Activated T-helper 1 cell treated with anti-CD3 and anti-CD28 coated beads, Interleukin-12 subunit alpha, Interleukin-12 subunit beta, Interleukin-2, Interleukin-4 antibody, amounts not matched to agents 30 ng/mL and 10 ng/mL and 1 ng/mL, durations not matched to agents 14 hours and 24 hours and 36 hours (primary cell): ENCODE measurements at regions not wholly inside any gene's neighbourhood (a gene's known extent, or its start where the extent isn't known, plus 50 kb on each side); places are given as distances from the start of the nearest gene placed in this dataset.
"Not testable (repeated sequence)": the region's sequence is repeated elsewhere in the genome, so short reads cannot be mapped to it uniquely, and the experiment has no call there.

Experiments used
- DNase-seq: peaks from one replicate; pipeline ENCODE4 v3.0.0; 2021; ENCODE audit warnings: low spot score
- H3K27ac Mint-ChIP-seq: one replicate; pipeline ENCODE4 v1.8.0; 2021; ENCODE audit warnings: mild to moderate bottlenecking, mixed read lengths
- H3K27me3 Mint-ChIP-seq: one replicate; pipeline ENCODE4 v1.8.0; 2022; ENCODE audit warnings: mild to moderate bottlenecking, moderate library complexity, mixed read lengths; ENCODE audit not compliant: insufficient read depth
- H3K36me3 Mint-ChIP-seq: one replicate; pipeline ENCODE4 v1.8.0; 2021; ENCODE audit warnings: low read depth, mixed read lengths
- H3K4me1 Mint-ChIP-seq: one replicate; pipeline ENCODE4 v1.8.0; 2021; ENCODE audit warnings: low read depth, mixed read lengths
- H3K4me3 Mint-ChIP-seq: one replicate; pipeline ENCODE4 v1.8.0; 2021; ENCODE audit warnings: mild to moderate bottlenecking, moderate library complexity, mixed read lengths
- H3K9me3 Mint-ChIP-seq: one replicate; pipeline ENCODE4 v1.8.0; 2021; ENCODE audit warnings: mixed read lengths
- intact Hi-C: fragments of 100-400 bp; cut with micrococcal nuclease; formaldehyde crosslinking; loops from one replicate; pipeline ENCODE4 v1.15.1; 2024

DNA sequence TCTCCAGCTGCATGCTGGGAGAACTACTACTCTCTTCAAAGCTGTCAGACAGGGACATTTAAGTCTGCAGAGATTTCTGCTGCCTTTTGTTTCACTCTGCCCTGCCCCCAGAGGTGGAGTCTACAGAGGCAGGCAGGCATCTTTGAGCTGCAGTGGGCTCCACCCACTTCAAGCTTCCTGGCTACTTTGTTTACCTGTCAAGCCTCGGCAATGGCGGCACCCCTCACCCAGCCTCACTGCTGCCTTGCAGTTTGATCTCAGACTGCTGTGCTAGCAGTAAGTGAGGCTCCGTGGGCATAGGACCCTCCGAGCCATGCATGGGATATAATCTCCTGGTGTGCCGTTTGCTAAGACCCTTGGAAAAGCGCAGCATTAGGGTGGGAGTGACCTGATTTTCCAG lies 61.7 kb downstream of the DMRTA1 start:
- H3K9me3 Mint-ChIP-seq, H3K27ac Mint-ChIP-seq, intact Hi-C loops, DNase-seq, H3K4me3 Mint-ChIP-seq, H3K36me3 Mint-ChIP-seq, H3K27me3 Mint-ChIP-seq, H3K4me1 Mint-ChIP-seq: not testable (repeated sequence)

DNA sequence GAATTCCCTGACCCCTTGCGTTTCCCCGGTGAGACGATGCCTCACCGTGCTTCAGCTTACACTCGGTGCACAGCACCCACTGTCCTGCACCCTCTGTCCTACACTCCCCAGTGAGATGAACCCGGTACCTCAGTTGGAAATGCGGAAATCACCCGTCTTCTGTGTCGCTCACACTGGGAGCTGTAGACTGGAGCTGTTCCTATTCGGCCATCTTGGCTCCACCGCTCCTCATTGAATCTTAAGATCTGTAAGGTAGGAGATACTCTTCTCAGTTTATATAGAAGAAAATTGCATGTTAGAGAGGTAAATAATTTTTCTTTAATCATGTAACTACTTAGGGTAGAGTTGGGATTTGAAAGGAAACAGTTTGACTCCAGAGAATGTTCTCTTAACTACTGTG lies 62.2 kb downstream of the DMRTA1 start:
- Mint-ChIP-seq H3K9me3 (no peaks in the 10 kb centered on the region), H3K4me3 (no peak overlapping the region), H3K27me3 (no peaks in the 10 kb centered on the region), H3K27ac (no peak overlapping the region), H3K36me3 (no peaks in the 10 kb centered on the region), H3K4me1 (no peaks in the 10 kb centered on the region)
- DNase-seq = no peak
- intact Hi-C loops = no loop called here

DNA sequence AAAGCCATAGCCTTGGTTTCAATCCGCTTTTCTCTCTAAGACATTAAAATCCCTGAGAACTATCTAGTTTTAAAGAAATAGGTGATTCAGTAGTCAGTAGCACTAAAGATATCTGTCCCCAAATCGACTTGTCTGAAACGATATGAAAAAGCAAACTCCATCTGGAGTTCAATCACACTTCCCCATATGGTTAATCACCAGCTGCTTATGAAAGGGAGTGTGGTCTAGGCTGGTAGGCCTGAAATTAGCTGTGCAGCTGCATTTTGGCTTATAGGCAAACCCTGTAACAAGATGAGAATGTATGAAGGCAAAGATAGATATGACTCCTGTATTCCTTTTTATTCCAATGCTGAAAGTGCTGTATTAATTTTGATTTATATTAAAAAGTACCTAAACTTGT lies 65.9 kb downstream of the DMRTA1 start:
- Mint-ChIP-seq H3K4me1 (no peaks in the 10 kb centered on the region), H3K27ac (no peak overlapping the region), H3K36me3 (no peaks in the 10 kb centered on the region), H3K27me3 (no peaks in the 10 kb centered on the region), H3K9me3 (no peaks in the 10 kb centered on the region), H3K4me3 (no peak overlapping the region)
- intact Hi-C loops = no loop called here
- no peak for DNase-seq

DNA sequence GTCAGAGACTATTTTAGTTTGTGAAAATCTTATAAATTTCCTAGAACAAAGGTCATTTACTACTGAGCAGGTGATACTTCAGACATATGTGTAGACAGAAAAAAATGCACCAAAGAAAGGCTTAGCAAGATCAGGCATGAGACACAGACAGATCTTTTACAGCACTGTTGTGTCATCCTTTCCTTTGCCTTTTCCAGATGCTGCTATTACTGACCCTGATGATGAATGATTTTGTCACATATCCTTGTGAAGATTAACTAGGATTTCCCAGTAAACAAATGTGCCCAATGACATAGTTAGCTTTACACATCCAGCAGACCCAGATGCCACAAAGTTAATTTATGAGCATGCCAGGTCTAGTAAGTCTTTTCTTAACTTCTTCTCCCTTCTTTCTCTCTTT lies 68.2 kb downstream of the DMRTA1 start:
- no peaks in the 10 kb centered on the region for H3K4me1 Mint-ChIP-seq

GRCh38 chr9:22522206-22522740 lies 75.6 kb downstream of the DMRTA1 start:
- DNase-seq = no peak
- Mint-ChIP-seq H3K4me1 (no peaks in the 10 kb centered on the region), H3K27me3 (no peaks in the 10 kb centered on the region), H3K36me3 (no peaks in the 10 kb centered on the region), H3K4me3 (no peak overlapping the region), H3K27ac (no peak overlapping the region), H3K9me3 (no peaks in the 10 kb centered on the region)
- intact Hi-C loops = no loop called here

More for the DNA sequence above, 68.2 kb downstream of the DMRTA1 start:
- no peak overlapping the region for H3K4me3 Mint-ChIP-seq
- no peaks in the 10 kb centered on the region for H3K36me3 Mint-ChIP-seq
- H3K27ac Mint-ChIP-seq = no peak overlapping the region
- intact Hi-C loops = no loop called here
- H3K27me3 Mint-ChIP-seq = no peaks in the 10 kb centered on the region
- no peak for DNase-seq
- no peaks in the 10 kb centered on the region for H3K9me3 Mint-ChIP-seq

- no peak overlapping the region for H3K27ac Mint-ChIP-seq
- H3K9me3 Mint-ChIP-seq = no peaks in the 10 kb centered on the region
- H3K4me3 Mint-ChIP-seq = no peak overlapping the region
- intact Hi-C loops = no loop called here
- DNase-seq = no peak
- no peaks in the 10 kb centered on the region for H3K36me3 Mint-ChIP-seq
- no peaks in the 10 kb centered on the region for H3K27me3 Mint-ChIP-seq
- H3K4me1 Mint-ChIP-seq = no peaks in the 10 kb centered on the region
Measured at GRCh38 chr9:22528485-22528884, 81.9 kb downstream of the DMRTA1 start.

DNA sequence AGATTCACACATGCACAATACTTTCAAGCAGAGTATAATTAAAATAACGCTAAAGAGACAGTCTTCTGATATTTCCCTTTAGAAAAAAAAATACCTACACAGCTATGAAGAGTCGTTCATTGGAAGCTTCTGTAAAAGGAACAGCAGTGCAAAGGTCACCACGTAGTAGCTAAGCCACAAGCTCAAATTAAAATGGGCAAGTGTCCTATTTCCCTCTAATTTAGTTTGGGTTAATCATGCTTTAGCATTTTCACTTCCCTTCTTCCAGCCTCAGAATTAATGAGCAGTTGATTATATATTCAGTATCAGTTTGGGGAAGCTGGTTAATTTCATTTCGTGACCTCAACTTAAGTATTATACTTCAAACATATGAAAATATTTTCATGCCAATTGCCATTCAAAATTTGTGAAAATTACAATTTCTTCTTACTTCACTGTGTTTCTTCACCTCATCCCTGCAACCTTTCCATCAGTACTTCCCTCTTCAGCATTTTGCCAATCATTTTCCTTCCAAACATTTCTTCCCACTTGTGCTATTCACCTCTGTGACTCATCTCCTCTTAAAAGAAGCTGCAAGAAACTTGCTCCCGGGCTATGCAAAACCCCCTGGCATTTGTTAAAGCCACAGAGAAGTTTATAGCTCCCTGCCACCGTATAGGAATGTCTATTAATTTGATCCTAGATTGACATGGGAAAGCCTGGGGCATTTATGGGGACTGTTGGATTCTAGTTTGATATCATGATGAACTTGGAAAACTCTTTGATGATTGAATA lies 83.0 kb downstream of the DMRTA1 start:
- no peaks in the 10 kb centered on the region for H3K4me1 Mint-ChIP-seq
- no peaks in the 10 kb centered on the region for H3K9me3 Mint-ChIP-seq
- intact Hi-C loops = no loop called here
- no peaks in the 10 kb centered on the region for H3K36me3 Mint-ChIP-seq
- no peak overlapping the region for H3K4me3 Mint-ChIP-seq
- H3K27ac Mint-ChIP-seq = no peak overlapping the region
- no peak for DNase-seq
- no peaks in the 10 kb centered on the region for H3K27me3 Mint-ChIP-seq

DNA sequence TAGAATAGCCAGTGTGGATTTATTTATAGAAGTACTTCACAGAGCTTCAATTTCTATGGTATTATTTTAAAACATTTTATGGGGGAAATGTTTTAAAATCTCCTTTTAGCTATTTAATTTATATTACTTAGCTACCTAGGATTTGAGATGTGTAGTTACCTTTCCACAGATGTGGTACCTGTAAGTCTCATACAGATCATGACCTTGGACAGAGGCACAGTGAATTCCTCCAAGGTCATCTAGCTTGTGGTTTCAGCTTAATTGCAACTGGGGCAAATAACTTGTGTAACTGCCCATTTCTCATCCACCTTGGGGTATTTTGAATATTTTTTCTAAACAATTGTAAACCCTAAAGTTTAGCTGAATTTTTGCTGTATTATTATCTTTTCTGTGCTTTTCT lies 89.2 kb downstream of the DMRTA1 start:
- no peak overlapping the region for H3K4me3 Mint-ChIP-seq
- H3K27ac Mint-ChIP-seq = no peak overlapping the region
- H3K27me3 Mint-ChIP-seq = no peaks in the 10 kb centered on the region
- H3K4me1 Mint-ChIP-seq = no peaks in the 10 kb centered on the region
- intact Hi-C loops = no loop called here
- H3K36me3 Mint-ChIP-seq = no peaks in the 10 kb centered on the region
- DNase-seq = no peak
- no peaks in the 10 kb centered on the region for H3K9me3 Mint-ChIP-seq

DNA sequence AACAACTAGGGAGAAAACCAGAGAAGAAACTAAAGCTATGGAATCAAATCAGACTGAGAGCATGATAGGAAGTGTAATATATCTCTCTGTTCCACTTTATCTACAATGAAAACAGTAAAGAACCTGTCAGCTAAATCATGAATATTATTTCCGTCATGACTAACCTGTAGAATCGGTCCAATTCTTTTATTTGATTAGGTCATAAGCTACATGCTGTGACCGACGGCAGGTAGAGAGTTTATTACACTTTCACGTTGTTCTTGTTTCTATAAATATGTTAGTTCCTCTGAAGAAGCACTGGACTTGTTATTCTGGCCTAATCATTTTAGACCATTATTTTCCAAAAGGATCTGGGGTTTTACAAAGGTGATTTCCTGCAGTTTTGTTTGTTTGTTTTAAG lies 91.1 kb downstream of the DMRTA1 start:
- H3K36me3 Mint-ChIP-seq = no peaks in the 10 kb centered on the region
- intact Hi-C loops = no loop called here
- no peaks in the 10 kb centered on the region for H3K9me3 Mint-ChIP-seq
- H3K27ac Mint-ChIP-seq = no peak overlapping the region
- H3K27me3 Mint-ChIP-seq = no peaks in the 10 kb centered on the region
- no peak for DNase-seq
- no peaks in the 10 kb centered on the region for H3K4me1 Mint-ChIP-seq
- H3K4me3 Mint-ChIP-seq = no peak overlapping the region

DNA sequence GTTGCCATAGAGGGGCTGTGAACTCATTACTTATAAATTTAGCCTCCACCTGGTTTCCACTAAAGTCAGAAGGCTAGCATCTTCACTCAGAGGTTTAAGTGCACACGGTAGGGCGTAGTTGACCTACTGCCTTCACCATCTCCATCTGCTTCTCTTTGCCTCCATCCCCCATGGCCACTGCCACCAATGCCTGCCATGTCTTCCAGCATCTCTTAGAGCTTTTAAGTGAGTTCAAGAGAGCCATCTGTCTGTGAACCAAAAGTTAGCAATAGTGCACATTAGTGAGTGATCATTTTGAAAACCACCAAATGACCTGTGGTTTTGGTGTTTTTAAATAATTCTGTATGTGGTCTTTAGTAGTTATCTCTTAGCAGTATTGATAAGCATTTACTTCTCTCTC lies 102.0 kb downstream of the DMRTA1 start:
- Mint-ChIP-seq H3K4me1 (no peaks in the 10 kb centered on the region), H3K27ac (no peak overlapping the region), H3K36me3 (no peaks in the 10 kb centered on the region), H3K4me3 (no peak overlapping the region), H3K9me3 (no peaks in the 10 kb centered on the region), H3K27me3 (peaks cover 3% of the 10 kb centered on the region)
- DNase-seq = no peak
- intact Hi-C loops = no loop called here

DNA sequence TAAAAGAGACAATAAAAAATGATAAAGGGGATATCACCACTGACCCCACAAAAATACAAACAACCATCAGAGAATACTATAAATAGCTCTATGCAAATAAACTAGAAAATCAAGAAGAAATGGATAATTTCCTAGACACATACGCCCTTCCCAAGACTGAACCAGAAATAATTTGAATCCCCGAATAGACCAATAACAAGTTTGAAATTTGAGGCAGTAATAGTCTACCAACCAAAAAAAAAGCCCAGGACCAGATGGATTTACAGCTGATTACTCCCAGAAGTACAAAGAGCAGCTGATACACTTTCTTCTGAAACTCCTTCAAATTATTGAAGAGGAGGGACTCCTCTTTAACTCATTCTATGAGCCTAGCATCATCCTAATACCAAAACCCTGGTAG lies 128.1 kb downstream of the DMRTA1 start:
- intact Hi-C loops = no loop called here
- Mint-ChIP-seq H3K9me3 (peaks cover 42% of the 10 kb centered on the region), H3K36me3 (no peaks in the 10 kb centered on the region), H3K4me3 (no peak overlapping the region), H3K4me1 (no peaks in the 10 kb centered on the region), H3K27me3 (no peaks in the 10 kb centered on the region), H3K27ac (no peak overlapping the region)
- no peak for DNase-seq

- no peaks in the 10 kb centered on the region for H3K36me3 Mint-ChIP-seq
- no peaks in the 10 kb centered on the region for H3K27me3 Mint-ChIP-seq
- no peak overlapping the region for H3K4me3 Mint-ChIP-seq
- no peak overlapping the region for H3K27ac Mint-ChIP-seq
- peaks cover 22% of the 10 kb centered on the region for H3K9me3 Mint-ChIP-seq
- DNase-seq = no peak
- H3K4me1 Mint-ChIP-seq = no peaks in the 10 kb centered on the region
- intact Hi-C loops = no loop called here
Measured at GRCh38 chr9:22580788-22581187, 134.2 kb downstream of the DMRTA1 start.

DNA sequence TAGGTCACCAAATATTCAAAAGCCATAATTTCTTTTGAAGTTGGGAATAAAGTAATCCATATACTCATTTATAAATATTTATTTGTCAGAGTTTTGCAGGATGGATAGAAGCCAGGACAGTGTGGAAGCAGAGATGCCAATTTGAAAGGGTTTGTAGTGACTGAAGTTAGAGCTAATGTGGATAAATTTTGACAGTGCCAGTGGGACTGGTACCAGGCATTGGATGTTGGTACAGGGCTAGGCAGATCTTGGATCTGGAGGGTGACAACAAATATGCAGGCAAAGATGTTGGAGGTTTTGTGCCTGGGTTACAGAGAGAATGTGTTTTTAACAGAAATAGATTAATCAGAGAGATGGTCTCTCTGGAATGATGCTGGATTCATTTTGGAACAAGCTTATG lies 135.6 kb downstream of the DMRTA1 start:
- H3K9me3 Mint-ChIP-seq = peaks cover 25% of the 10 kb centered on the region
- intact Hi-C loops = no loop called here
- no peaks in the 10 kb centered on the region for H3K36me3 Mint-ChIP-seq
- H3K4me3 Mint-ChIP-seq = no peak overlapping the region
- no peak for DNase-seq
- no peak overlapping the region for H3K27ac Mint-ChIP-seq
- no peaks in the 10 kb centered on the region for H3K4me1 Mint-ChIP-seq
- H3K27me3 Mint-ChIP-seq = no peaks in the 10 kb centered on the region

GRCh38 chr9:22588918-22589317 lies 142.3 kb downstream of the DMRTA1 start:
- Mint-ChIP-seq H3K36me3 (no peaks in the 10 kb centered on the region), H3K27ac (no peak overlapping the region), H3K4me1 (no peaks in the 10 kb centered on the region), H3K4me3 (no peak overlapping the region), H3K27me3 (no peaks in the 10 kb centered on the region), H3K9me3 (peaks cover 4% of the 10 kb centered on the region)
- no peak for DNase-seq
- intact Hi-C loops = no loop called here
